Neural cell (in vitro differentiated cells): ENCODE measurements at regions not wholly inside any gene's neighbourhood (a gene's known extent, or its start where the extent isn't known, plus 50 kb on each side); places are given as distances from the start of the nearest gene placed in this dataset.
"Not testable (repeated sequence)": the region's sequence is repeated elsewhere in the genome, so short reads cannot be mapped to it uniquely, and the experiment has no call there.

Experiments
- H2AFZ ChIP-seq: fragments of 200-600, 300-800 bp; sonication (generic), shearing (Covaris generic); 2 replicates; pipeline ENCODE4 v1.6.0; 2014; ENCODE audit warnings: low read depth, mild to moderate bottlenecking, antibody characterized with exemption, low read length, moderate library complexity
- H3F3A ChIP-seq: fragments of 200-600 bp; shearing (Covaris generic); 2 replicates; pipeline ENCODE4 v1.6.1; 2016; ENCODE audit warnings: mild to moderate bottlenecking, moderate library complexity, mixed read lengths, antibody characterized with exemption, low read length; ENCODE audit not compliant: insufficient read depth, poor library complexity, severe bottlenecking
- H3K27ac ChIP-seq: fragments of 200-600, 300-800 bp; sonication (generic), shearing (Covaris generic); 2 replicates; pipeline ENCODE4 v1.5.1; 2014; ENCODE audit warnings: mild to moderate bottlenecking, low read length, moderate library complexity
- H3K27me3 ChIP-seq: fragments of 300-800, 200-600 bp; sonication (generic), shearing (Covaris generic); 2 replicates; pipeline ENCODE4 v1.6.0; 2014; ENCODE audit warnings: mild to moderate bottlenecking, low read depth, low read length, moderate library complexity; ENCODE audit not compliant: insufficient read depth
- H3K36me3 ChIP-seq: fragments of 300-800, 200-600 bp; sonication (generic), shearing (Covaris generic); 2 replicates; pipeline ENCODE4 v1.5.1; 2014; ENCODE audit warnings: mild to moderate bottlenecking, antibody characterized with exemption, low read length, moderate library complexity; ENCODE audit not compliant: insufficient read depth
- H3K4me2 ChIP-seq: fragments of 300-800, 200-600 bp; sonication (generic), shearing (Covaris generic); 2 replicates; pipeline ENCODE4 v1.6.0; 2014; ENCODE audit warnings: mild to moderate bottlenecking, low read length
- H3K4me3 ChIP-seq: fragments of 300-800, 200-600 bp; sonication (generic), shearing (Covaris generic); 2 replicates; pipeline ENCODE4 v1.5.1; 2014; ENCODE audit warnings: mild to moderate bottlenecking, low read length, moderate library complexity
- H3K79me2 ChIP-seq: fragments of 200-600 bp; shearing (Covaris generic); replicated peaks from 2 replicates; pipeline ENCODE4 v1.6.0; 2014; ENCODE audit warnings: mild to moderate bottlenecking, low read length, moderate library complexity; ENCODE audit not compliant: insufficient read depth
- H3K9ac ChIP-seq: fragments of 300-800, 200-600 bp; sonication (generic), shearing (Covaris generic); 2 replicates; pipeline ENCODE4 v1.6.1; 2016; ENCODE audit warnings: mild to moderate bottlenecking, low read length, mixed read lengths
- H3K9me2 ChIP-seq: fragments of 200-600 bp; shearing (Covaris generic); 2 replicates; pipeline ENCODE4 v1.6.1; 2016; ENCODE audit warnings: mild to moderate bottlenecking, low read length, mixed read lengths; ENCODE audit not compliant: insufficient read depth
- H3K9me3 ChIP-seq: fragments of 200-600, 300-800 bp; sonication (generic), shearing (Covaris generic); 2 replicates; pipeline ENCODE4 v1.6.1; 2016; ENCODE audit warnings: mild to moderate bottlenecking, mixed run types, low read length, moderate library complexity, mixed read lengths
- H4K20me1 ChIP-seq: fragments of 200-600 bp; shearing (Covaris generic); 2 replicates; pipeline ENCODE4 v1.6.1; 2016; ENCODE audit warnings: mild to moderate bottlenecking, mixed run types; ENCODE audit not compliant: insufficient read depth
- EP300 ChIP-seq: fragments of 450-650 bp; conservative IDR thresholded peaks from 2 replicates; pipeline ENCODE4 v1.6.1; 2014; ENCODE audit warnings: antibody characterized with exemption, mild to moderate bottlenecking, moderate library complexity; ENCODE audit not compliant: poor library complexity, severe bottlenecking
- EZH2 ChIP-seq: fragments of 200-600, 300-800 bp; shearing (Covaris generic), sonication (generic); IDR thresholded peaks from 2 replicates; pipeline ENCODE4 v1.6.1; 2014; ENCODE audit warnings: antibody characterized with exemption, low read length, borderline replicate concordance, mild to moderate bottlenecking; ENCODE audit not compliant: insufficient read depth, poor library complexity, severe bottlenecking
- MXI1 ChIP-seq: fragments of 450-650 bp; conservative IDR thresholded peaks from 2 replicates; pipeline ENCODE4 v1.6.1; 2014; ENCODE audit warnings: antibody characterized with exemption, mild to moderate bottlenecking; ENCODE audit not compliant: poor library complexity, severe bottlenecking
- POLR2AphosphoS5 ChIP-seq: IDR thresholded peaks from 2 replicates; pipeline ENCODE4 v1.6.1; 2012
- RAD21 ChIP-seq: fragments of 450-650 bp; conservative IDR thresholded peaks from 2 replicates; pipeline ENCODE4 v1.6.1; 2014; ENCODE audit warnings: antibody characterized with exemption, mild to moderate bottlenecking, moderate library complexity
- SMC3 ChIP-seq: fragments of 450-650 bp; conservative IDR thresholded peaks from 2 replicates; pipeline ENCODE4 v1.6.1; 2014; ENCODE audit warnings: antibody characterized with exemption, mild to moderate bottlenecking, moderate library complexity; ENCODE audit not compliant: poor library complexity
- TAF1 ChIP-seq: IDR thresholded peaks from 2 replicates; pipeline ENCODE4 v1.6.1; 2012; ENCODE audit warnings: low read depth
- TF ChIP-seq, protein P1 (sequence below): fragments of 450-650 bp; IDR thresholded peaks from 2 replicates; pipeline ENCODE4 v1.5.1; 2014; ENCODE audit warnings: antibody characterized with exemption, mild to moderate bottlenecking, moderate library complexity; ENCODE audit not compliant: poor library complexity, severe bottlenecking
- TF ChIP-seq, protein P2 (sequence below): IDR thresholded peaks from 2 replicates; pipeline ENCODE4 v1.6.1; 2012; ENCODE audit warnings: borderline replicate concordance

DNA sequence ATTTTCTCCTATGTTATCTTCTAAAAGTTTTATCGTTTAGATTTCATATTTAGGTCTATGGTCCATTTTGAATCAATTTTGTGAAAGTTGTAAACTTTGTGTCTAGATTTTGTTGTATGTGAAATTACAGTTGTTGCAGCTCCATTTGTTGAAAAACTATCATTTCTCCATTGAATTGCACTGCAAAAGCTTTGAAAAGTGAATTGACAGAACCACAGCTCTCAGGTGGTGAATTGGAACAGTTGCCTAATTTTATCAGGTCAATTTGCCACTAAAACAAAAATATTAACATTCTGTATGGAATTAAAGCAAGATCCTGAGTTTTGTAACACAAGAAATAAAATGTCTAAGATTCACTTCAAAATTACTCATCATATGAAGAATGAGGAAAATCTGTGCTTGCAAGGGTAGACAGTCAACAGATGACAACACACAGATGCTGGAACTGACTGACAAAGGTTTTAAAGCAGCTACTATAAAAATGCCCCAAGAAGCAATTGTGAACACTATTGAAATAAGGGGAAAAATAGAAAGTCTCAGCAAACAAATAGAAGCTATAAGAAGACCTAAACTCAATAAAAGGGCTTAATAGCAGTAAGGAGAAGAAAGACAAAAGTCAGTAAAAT, 346.7 kb downstream of the PAX1 start:
- Histone ChIP-seq H3K79me2 (no peaks in the 10 kb centered on the region), H3K36me3 (no peaks in the 10 kb centered on the region), H4K20me1 (no peaks in the 10 kb centered on the region), H3K4me3 (no peak overlapping the region), H3K9me2 (no peaks in the 10 kb centered on the region), H3K9ac (no peak overlapping the region), H3K4me2 (no peak overlapping the region), H3K27me3 (no peaks in the 10 kb centered on the region), H3K9me3 (no peaks in the 10 kb centered on the region), H3K27ac (no peak overlapping the region), H3F3A (no peaks in the 10 kb centered on the region), H2AFZ (no peak overlapping the region)
- TF ChIP-seq SMC3 (no peak), RAD21 (no peak), MXI1 (no peak), POLR2AphosphoS5 (no peak), EP300 (no peak), EZH2 (no peak), TAF1 (no peak)
- TF ChIP-seq, protein P1, sequence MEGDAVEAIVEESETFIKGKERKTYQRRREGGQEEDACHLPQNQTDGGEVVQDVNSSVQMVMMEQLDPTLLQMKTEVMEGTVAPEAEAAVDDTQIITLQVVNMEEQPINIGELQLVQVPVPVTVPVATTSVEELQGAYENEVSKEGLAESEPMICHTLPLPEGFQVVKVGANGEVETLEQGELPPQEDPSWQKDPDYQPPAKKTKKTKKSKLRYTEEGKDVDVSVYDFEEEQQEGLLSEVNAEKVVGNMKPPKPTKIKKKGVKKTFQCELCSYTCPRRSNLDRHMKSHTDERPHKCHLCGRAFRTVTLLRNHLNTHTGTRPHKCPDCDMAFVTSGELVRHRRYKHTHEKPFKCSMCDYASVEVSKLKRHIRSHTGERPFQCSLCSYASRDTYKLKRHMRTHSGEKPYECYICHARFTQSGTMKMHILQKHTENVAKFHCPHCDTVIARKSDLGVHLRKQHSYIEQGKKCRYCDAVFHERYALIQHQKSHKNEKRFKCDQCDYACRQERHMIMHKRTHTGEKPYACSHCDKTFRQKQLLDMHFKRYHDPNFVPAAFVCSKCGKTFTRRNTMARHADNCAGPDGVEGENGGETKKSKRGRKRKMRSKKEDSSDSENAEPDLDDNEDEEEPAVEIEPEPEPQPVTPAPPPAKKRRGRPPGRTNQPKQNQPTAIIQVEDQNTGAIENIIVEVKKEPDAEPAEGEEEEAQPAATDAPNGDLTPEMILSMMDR = no peak
- TF ChIP-seq, protein P2, sequence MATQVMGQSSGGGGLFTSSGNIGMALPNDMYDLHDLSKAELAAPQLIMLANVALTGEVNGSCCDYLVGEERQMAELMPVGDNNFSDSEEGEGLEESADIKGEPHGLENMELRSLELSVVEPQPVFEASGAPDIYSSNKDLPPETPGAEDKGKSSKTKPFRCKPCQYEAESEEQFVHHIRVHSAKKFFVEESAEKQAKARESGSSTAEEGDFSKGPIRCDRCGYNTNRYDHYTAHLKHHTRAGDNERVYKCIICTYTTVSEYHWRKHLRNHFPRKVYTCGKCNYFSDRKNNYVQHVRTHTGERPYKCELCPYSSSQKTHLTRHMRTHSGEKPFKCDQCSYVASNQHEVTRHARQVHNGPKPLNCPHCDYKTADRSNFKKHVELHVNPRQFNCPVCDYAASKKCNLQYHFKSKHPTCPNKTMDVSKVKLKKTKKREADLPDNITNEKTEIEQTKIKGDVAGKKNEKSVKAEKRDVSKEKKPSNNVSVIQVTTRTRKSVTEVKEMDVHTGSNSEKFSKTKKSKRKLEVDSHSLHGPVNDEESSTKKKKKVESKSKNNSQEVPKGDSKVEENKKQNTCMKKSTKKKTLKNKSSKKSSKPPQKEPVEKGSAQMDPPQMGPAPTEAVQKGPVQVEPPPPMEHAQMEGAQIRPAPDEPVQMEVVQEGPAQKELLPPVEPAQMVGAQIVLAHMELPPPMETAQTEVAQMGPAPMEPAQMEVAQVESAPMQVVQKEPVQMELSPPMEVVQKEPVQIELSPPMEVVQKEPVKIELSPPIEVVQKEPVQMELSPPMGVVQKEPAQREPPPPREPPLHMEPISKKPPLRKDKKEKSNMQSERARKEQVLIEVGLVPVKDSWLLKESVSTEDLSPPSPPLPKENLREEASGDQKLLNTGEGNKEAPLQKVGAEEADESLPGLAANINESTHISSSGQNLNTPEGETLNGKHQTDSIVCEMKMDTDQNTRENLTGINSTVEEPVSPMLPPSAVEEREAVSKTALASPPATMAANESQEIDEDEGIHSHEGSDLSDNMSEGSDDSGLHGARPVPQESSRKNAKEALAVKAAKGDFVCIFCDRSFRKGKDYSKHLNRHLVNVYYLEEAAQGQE = no peak

DNA sequence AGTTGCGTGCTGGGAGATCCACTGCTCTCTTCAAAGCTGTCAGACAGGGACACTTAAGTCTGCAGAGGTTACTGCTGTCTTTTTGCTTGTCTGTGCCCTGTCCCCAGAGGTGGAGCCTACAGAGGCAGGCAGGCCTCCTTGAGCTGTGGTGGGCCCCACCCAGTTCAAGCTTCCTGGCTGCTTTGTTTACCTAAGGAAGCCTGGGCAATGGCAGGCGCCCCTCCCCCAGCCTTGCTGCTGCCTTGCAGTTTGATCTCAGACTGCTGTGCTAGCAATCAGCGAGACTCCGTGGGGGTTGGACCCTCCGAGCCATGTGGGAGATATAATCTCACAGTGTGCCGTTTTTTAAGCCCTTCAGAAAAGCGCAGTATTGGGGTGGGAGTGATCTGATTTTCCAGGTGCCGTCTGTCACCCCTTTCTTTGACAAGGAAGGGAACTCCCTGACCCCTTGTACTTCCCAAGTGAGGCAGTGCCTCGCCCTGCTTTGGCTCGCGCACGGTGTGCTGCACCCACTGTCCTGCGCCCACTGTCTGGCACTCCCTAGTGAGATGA, 340.6 kb downstream of the PAX1 start:
- not testable (repeated sequence) for H3K4me2 ChIP-seq, H2AFZ ChIP-seq

DNA sequence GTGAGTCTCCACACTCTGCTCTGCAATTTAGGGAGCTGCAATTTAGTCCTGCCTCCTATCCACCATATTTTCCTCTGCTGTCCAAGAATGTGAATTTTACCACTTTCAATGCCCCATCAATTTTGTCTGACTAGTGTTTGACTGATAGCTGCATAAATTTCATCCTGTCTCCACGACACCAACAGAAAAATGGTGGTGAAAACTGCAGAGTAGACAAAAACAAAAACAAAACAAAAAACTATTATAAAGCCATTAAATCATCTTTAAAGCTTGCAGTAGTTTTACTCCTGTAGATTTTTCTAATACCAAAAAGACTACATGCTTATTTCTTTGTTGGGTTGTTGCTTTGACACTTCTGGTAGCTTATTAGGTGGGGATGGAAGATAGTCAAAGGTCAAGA, 322.0 kb downstream of the PAX1 start:
- H3K79me2 ChIP-seq = no peaks in the 10 kb centered on the region
- no peaks in the 10 kb centered on the region for H3K27me3 ChIP-seq

More for the DNA sequence above, 340.6 kb downstream of the PAX1 start:
- not testable (repeated sequence) for H3K79me2 ChIP-seq, H3K27me3 ChIP-seq, H3K9ac ChIP-seq, H3K4me3 ChIP-seq, H3K36me3 ChIP-seq, H4K20me1 ChIP-seq, H3K27ac ChIP-seq, H3K9me3 ChIP-seq, H3K9me2 ChIP-seq, H3F3A ChIP-seq

More for the DNA sequence above, 322.0 kb downstream of the PAX1 start:
- H3K36me3 ChIP-seq = no peaks in the 10 kb centered on the region
- H3K4me3 ChIP-seq = no peak overlapping the region
- TF ChIP-seq RAD21 = no peak
- TF ChIP-seq SMC3 = no peak
- TF ChIP-seq, protein P1 = no peak
- TF ChIP-seq, protein P2 = no peak
- TF ChIP-seq EP300 = no peak
- no peak for TF ChIP-seq EZH2
- no peak for TF ChIP-seq POLR2AphosphoS5
- no peak for TF ChIP-seq TAF1
- no peak for TF ChIP-seq MXI1
- no peaks in the 10 kb centered on the region for H4K20me1 ChIP-seq
- no peak overlapping the region for H3K9ac ChIP-seq
- no peaks in the 10 kb centered on the region for H3F3A ChIP-seq
- H3K27ac ChIP-seq = no peak overlapping the region
- no peak overlapping the region for H3K4me2 ChIP-seq
- no peaks in the 10 kb centered on the region for H3K9me2 ChIP-seq
- H2AFZ ChIP-seq = no peak overlapping the region
- H3K9me3 ChIP-seq = no peaks in the 10 kb centered on the region
